ENCODE measurements at regions not wholly inside any gene's neighbourhood (a gene's known extent, or its start where the extent isn't known, plus 50 kb on each side); places are given as distances from the start of the nearest gene placed in this dataset.

GRCh38 chr2:39546937-39547336 lies 109.9 kb upstream of the MAP4K3 start:
- no peak for DNase-seq (ENCODE audit: low read depth)
- TF ChIP-seq CTCF (IDR thresholded peaks at IDR 0.05; ENCODE audit: insufficient read depth, low read depth, low read length, missing control alignments): no peak
- H3K4me3 ChIP-seq (ENCODE audit: low read depth, low read length): no peak overlapping the region

- TF ChIP-seq CTCF (IDR thresholded peaks at IDR 0.05; ENCODE audit: insufficient read depth, low read depth, low read length, missing control alignments): no peak
- no peak overlapping the region for H3K4me3 ChIP-seq (ENCODE audit: low read depth, low read length)
- DNase-seq (ENCODE audit: low read depth): no peak
Measured at GRCh38 chr2:39547811-39548719, 111.0 kb upstream of the MAP4K3 start.

- no peak overlapping the region for H3K4me3 ChIP-seq (ENCODE audit: low read depth, low read length)
- DNase-seq (ENCODE audit: low read depth): no peak
- TF ChIP-seq CTCF (IDR thresholded peaks at IDR 0.05; ENCODE audit: insufficient read depth, low read depth, low read length, missing control alignments): no peak
Measured at GRCh38 chr2:39549000-39549399, 111.9 kb upstream of the MAP4K3 start.

- no peak for TF ChIP-seq CTCF (IDR thresholded peaks at IDR 0.05; ENCODE audit: insufficient read depth, low read depth, low read length, missing control alignments)
- no peak overlapping the region for H3K4me3 ChIP-seq (ENCODE audit: low read depth, low read length)
- no peak for DNase-seq (ENCODE audit: low read depth)
Measured at GRCh38 chr2:39549718-39550464, 112.8 kb upstream of the MAP4K3 start.

GRCh38 chr2:39550701-39551285 lies 113.7 kb upstream of the MAP4K3 start:
- H3K4me3 ChIP-seq (ENCODE audit: low read depth, low read length): no peak overlapping the region
- no peak for TF ChIP-seq CTCF (IDR thresholded peaks at IDR 0.05; ENCODE audit: insufficient read depth, low read depth, low read length, missing control alignments)
- DNase-seq (ENCODE audit: low read depth): no peak

GRCh38 chr2:39558906-39559305 lies 106.8 kb upstream of the TMEM178A start:
- TF ChIP-seq CTCF (IDR thresholded peaks at IDR 0.05; ENCODE audit: insufficient read depth, low read depth, low read length, missing control alignments): no peak
- no peak for DNase-seq (ENCODE audit: low read depth)
- H3K4me3 ChIP-seq (ENCODE audit: low read depth, low read length): no peak overlapping the region

Data from GM12865 (cell line).